ENCODE measurements at regions not wholly inside any gene's neighbourhood (a gene's known extent, or its start where the extent isn't known, plus 50 kb on each side); places are given as distances from the start of the nearest gene placed in this dataset.
"Not testable (repeated sequence)": the region's sequence is repeated elsewhere in the genome, so short reads cannot be mapped to it uniquely, and the experiment has no call there.

DNA sequence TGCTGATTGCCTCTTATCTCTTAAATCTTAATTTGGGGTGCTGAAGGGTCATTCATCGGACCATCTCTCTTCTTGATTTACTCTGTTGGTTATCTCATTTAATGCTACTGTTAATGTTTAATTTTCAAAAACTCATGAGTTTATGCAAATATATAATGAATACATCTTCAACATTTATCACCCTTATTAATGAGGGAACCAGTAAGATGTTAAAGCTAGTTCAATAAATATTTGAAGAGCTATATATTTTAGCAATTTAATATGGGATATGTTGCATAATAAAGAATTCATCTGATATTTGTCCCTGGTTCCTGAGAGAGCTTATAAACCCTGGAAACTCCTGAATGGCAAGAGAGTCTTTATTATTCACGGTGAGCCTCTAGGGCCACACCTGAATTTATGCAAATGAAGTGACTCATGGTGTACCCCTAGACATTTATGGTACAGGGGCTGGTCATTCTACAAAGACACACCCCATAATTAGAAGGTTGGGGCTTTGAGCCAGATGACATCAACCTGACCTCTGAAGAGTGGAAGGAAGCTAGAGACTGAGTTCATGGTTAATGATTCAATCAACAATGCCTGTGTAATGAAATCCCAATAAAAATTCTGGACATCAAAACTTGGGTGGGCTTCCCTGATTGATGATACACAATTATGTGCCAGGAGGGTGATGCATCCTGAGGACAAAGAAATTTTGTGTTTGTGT is 339.5 kb upstream of the ZNF608 start:
- Mint-ChIP-seq H3K27ac (ENCODE audit: unreplicated experiment) (no peak overlapping the region), H3K36me3 (ENCODE audit: unreplicated experiment) (peaks cover 7% of the 10 kb centered on the region), H3K9me3 (ENCODE audit: unreplicated experiment) (peaks cover 4% of the 10 kb centered on the region), H3K4me1 (ENCODE audit: low read depth, unreplicated experiment) (peaks cover 9% of the 10 kb centered on the region), H3K4me3 (ENCODE audit: unreplicated experiment) (no peak overlapping the region), H3K27me3 (ENCODE audit: unreplicated experiment) (peaks cover 1% of the 10 kb centered on the region)
- TF ChIP-seq, protein P1, sequence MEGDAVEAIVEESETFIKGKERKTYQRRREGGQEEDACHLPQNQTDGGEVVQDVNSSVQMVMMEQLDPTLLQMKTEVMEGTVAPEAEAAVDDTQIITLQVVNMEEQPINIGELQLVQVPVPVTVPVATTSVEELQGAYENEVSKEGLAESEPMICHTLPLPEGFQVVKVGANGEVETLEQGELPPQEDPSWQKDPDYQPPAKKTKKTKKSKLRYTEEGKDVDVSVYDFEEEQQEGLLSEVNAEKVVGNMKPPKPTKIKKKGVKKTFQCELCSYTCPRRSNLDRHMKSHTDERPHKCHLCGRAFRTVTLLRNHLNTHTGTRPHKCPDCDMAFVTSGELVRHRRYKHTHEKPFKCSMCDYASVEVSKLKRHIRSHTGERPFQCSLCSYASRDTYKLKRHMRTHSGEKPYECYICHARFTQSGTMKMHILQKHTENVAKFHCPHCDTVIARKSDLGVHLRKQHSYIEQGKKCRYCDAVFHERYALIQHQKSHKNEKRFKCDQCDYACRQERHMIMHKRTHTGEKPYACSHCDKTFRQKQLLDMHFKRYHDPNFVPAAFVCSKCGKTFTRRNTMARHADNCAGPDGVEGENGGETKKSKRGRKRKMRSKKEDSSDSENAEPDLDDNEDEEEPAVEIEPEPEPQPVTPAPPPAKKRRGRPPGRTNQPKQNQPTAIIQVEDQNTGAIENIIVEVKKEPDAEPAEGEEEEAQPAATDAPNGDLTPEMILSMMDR (IDR thresholded peaks at IDR 0.05; ENCODE audit: partially characterized antibody, unreplicated experiment), result no peak
- DNase-seq, result no peak

DNA sequence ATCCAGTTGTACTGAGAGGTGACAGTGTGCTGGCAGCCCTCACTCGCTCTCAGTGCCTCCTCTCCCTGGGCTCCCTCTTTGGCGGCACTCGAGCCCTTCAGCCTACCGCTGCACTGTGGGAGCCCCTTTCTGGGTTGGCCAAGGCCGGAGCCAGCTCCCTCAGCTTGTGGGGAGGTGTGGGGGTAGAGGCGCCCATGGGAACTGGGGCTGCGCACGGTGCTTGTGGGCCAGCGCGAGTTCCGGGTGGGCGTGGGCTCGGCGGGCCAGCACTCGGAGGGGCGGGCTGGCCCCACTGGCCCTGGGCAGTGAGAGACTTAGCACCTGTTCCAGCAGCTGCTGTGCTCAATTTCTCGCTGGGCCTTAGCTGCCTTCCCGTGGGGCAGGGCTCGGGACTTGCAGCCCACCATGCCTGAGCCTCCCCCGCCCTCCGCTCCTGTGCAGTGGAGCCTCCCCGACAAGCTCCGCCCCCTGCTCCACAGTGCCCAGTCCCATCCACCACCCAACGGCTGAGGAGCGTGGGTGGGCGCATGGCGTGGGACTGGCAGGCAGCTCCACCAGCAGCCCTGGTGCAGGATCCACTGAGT is 342.2 kb upstream of the ZNF608 start:
- peaks cover 4% of the 10 kb centered on the region for H3K4me1 Mint-ChIP-seq (ENCODE audit: low read depth, unreplicated experiment)
- DNase-seq, result no peak
- H3K27me3 Mint-ChIP-seq (ENCODE audit: unreplicated experiment), result peaks cover 1% of the 10 kb centered on the region
- H3K27ac Mint-ChIP-seq (ENCODE audit: unreplicated experiment), result no peak overlapping the region
- no peak overlapping the region for H3K4me3 Mint-ChIP-seq (ENCODE audit: unreplicated experiment)
- H3K9me3 Mint-ChIP-seq (ENCODE audit: unreplicated experiment), result peaks cover 4% of the 10 kb centered on the region
- TF ChIP-seq, protein P1 (IDR thresholded peaks at IDR 0.05; ENCODE audit: partially characterized antibody, unreplicated experiment), result no peak
- peaks cover 7% of the 10 kb centered on the region for H3K36me3 Mint-ChIP-seq (ENCODE audit: unreplicated experiment)

DNA sequence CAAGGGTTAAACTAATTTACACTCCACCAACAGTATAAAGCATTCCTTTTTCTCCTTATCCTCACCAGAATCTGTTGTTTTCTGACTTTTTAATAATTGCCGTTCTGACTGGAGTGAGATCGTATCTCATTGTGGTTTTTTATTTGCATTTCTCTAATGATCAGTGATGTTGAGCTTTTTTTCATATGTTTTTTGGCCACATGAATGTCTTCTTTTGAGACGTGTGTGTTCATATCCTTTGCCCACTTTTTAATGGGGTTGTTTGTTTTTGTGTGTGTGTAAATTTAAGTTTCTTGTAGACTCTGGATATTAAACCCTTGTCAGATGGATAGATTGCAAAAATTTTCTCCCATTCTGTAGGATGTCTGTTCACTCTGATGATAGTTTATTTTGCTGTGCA is 345.7 kb upstream of the ZNF608 start:
- H3K4me3 Mint-ChIP-seq (ENCODE audit: unreplicated experiment); H3K27ac Mint-ChIP-seq (ENCODE audit: unreplicated experiment): not testable (repeated sequence)

DNA sequence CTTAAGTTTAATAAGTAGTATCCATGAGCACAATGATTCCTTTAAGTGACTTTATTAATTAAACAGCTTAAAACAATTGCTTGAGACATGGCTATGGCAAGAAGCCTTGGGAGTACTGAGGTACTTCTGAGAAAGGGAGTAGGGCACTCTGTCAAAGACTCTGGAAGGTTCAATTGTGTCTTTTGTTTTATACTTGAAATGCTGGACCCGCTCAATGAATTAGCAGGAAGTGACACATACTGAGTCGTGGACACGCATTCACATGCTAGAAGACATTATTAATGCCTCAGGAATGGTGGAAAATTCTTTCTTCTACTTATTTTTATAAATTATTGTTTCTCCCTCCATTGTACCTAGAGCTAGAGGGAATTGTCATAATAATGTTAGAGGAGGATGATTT is 347.3 kb upstream of the ZNF608 start:
- DNase-seq, result no peak
- no peak overlapping the region for H3K4me3 Mint-ChIP-seq (ENCODE audit: unreplicated experiment)
- H3K36me3 Mint-ChIP-seq (ENCODE audit: unreplicated experiment), result peaks cover 10% of the 10 kb centered on the region
- peaks cover 2% of the 10 kb centered on the region for H3K4me1 Mint-ChIP-seq (ENCODE audit: low read depth, unreplicated experiment)
- no peak overlapping the region for H3K27ac Mint-ChIP-seq (ENCODE audit: unreplicated experiment)
- H3K9me3 Mint-ChIP-seq (ENCODE audit: unreplicated experiment), result no peaks in the 10 kb centered on the region
- TF ChIP-seq, protein P1 (IDR thresholded peaks at IDR 0.05; ENCODE audit: partially characterized antibody, unreplicated experiment), result no peak
- H3K27me3 Mint-ChIP-seq (ENCODE audit: unreplicated experiment), result no peaks in the 10 kb centered on the region

More for the DNA sequence above, 345.7 kb upstream of the ZNF608 start:
- not testable (repeated sequence) for H3K27me3 Mint-ChIP-seq (ENCODE audit: unreplicated experiment); DNase-seq; H3K9me3 Mint-ChIP-seq (ENCODE audit: unreplicated experiment); H3K4me1 Mint-ChIP-seq (ENCODE audit: low read depth, unreplicated experiment)
- H3K36me3 Mint-ChIP-seq (ENCODE audit: unreplicated experiment), result peaks cover 13% of the 10 kb centered on the region

DNA sequence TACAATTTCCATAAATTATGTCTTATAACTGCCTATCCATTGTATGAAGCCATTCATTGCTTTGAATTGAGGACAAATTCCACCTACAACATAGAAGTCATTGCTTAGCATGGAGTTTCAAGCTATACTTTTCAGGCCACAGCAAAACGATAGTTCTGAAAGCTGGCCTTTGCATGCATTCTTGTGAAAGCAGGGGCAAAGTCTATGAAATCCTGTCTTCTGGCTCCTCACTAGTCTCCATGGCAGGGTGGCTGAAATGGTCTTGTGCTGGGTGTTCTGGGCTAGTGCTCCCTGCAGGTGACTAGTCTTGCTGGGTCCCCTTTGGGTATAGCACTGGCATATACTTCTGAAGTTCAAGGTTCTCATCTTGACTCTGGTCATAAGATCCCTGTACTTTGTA is 353.9 kb upstream of the ZNF608 start:
- TF ChIP-seq, protein P1 (IDR thresholded peaks at IDR 0.05; ENCODE audit: partially characterized antibody, unreplicated experiment), result no peak
- Mint-ChIP-seq H3K9me3 (ENCODE audit: unreplicated experiment) (no peaks in the 10 kb centered on the region), H3K27ac (ENCODE audit: unreplicated experiment) (no peak overlapping the region), H3K27me3 (ENCODE audit: unreplicated experiment) (no peaks in the 10 kb centered on the region), H3K4me1 (ENCODE audit: low read depth, unreplicated experiment) (peaks cover 3% of the 10 kb centered on the region), H3K4me3 (ENCODE audit: unreplicated experiment) (no peak overlapping the region), H3K36me3 (ENCODE audit: unreplicated experiment) (peaks cover 6% of the 10 kb centered on the region)
- no peak for DNase-seq

All from glutamatergic neuron (in vitro differentiated cells).